ENCODE measurements at regions not wholly inside any gene's neighbourhood (a gene's known extent, or its start where the extent isn't known, plus 50 kb on each side); places are given as distances from the start of the nearest gene placed in this dataset.

- DNase-seq (ENCODE audit: low spot score), result no peak
Measured at GRCh38 chr22:27203276-27203660, 545.9 kb downstream of the MIAT start.

GRCh38 chr22:27204280-27204679 lies 546.9 kb downstream of the MIAT start:
- DNase-seq (ENCODE audit: low spot score), result no peak

GRCh38 chr22:27204817-27205216 lies 547.4 kb downstream of the MIAT start:
- no peak for DNase-seq (ENCODE audit: low spot score)

GRCh38 chr22:27205492-27206373 lies 548.3 kb downstream of the MIAT start:
- DNase-seq (ENCODE audit: low spot score), result peak; percentile 17

GRCh38 chr22:27206374-27207133 lies 549.2 kb downstream of the MIAT start:
- DNase-seq (ENCODE audit: low spot score), result peak; percentile 61

- DNase-seq (ENCODE audit: low spot score), result no peak
Measured at GRCh38 chr22:27207266-27207665, 549.9 kb downstream of the MIAT start.

- peak; percentile 27 for DNase-seq (ENCODE audit: low spot score)
Measured at GRCh38 chr22:27207907-27208306, 550.5 kb downstream of the MIAT start.

GRCh38 chr22:27210111-27210730 lies 552.8 kb downstream of the MIAT start:
- DNase-seq (ENCODE audit: low spot score), result no peak

GRCh38 chr22:27212102-27212501 lies 554.7 kb downstream of the MIAT start:
- DNase-seq (ENCODE audit: low spot score), result no peak

- DNase-seq (ENCODE audit: low spot score), result peak; percentile 38
Measured at GRCh38 chr22:27212617-27213177, 555.3 kb downstream of the MIAT start.

GRCh38 chr22:27213294-27213693 lies 555.9 kb downstream of the MIAT start:
- no peak for DNase-seq (ENCODE audit: low spot score)

- no peak for DNase-seq (ENCODE audit: low spot score)
Measured at GRCh38 chr22:27213766-27214581, 556.6 kb downstream of the MIAT start.

GRCh38 chr22:27214691-27215090 lies 557.3 kb downstream of the MIAT start:
- no peak for DNase-seq (ENCODE audit: low spot score)

GRCh38 chr22:27215871-27216270 lies 558.5 kb downstream of the MIAT start:
- DNase-seq (ENCODE audit: low spot score), result no peak

- DNase-seq (ENCODE audit: low spot score), result no peak
Measured at GRCh38 chr22:27216444-27216843, 559.1 kb downstream of the MIAT start.

GRCh38 chr22:27217154-27217553 lies 559.8 kb downstream of the MIAT start:
- no peak for DNase-seq (ENCODE audit: low spot score)

GRCh38 chr22:27218012-27218920 lies 560.9 kb downstream of the MIAT start:
- DNase-seq (ENCODE audit: low spot score), result no peak

- DNase-seq (ENCODE audit: low spot score), result no peak
Measured at GRCh38 chr22:27219036-27219435, 561.6 kb downstream of the MIAT start.

- DNase-seq (ENCODE audit: low spot score), result peak; percentile 90
Measured at GRCh38 chr22:27220339-27220738, 563.0 kb downstream of the MIAT start.

- no peak for DNase-seq (ENCODE audit: low spot score)
Measured at GRCh38 chr22:27222178-27222577, 564.8 kb downstream of the MIAT start.
